Activated CD4-positive, alpha-beta T cell treated with anti-CD3 and anti-CD28 coated beads, Interleukin-2, amount 50 U/mL, for 1 hour (primary cell): ENCODE measurements at regions not wholly inside any gene's neighbourhood (a gene's known extent, or its start where the extent isn't known, plus 50 kb on each side); places are given as distances from the start of the nearest gene placed in this dataset.

Source experiments
- DNase-seq: peaks from one replicate; pipeline ENCODE4 v3.0.0-alpha.2; 2020

GRCh38 chr4:123575291-123575690 is 178.7 kb downstream of the SPRY1 start:
- no peak for DNase-seq

GRCh38 chr4:123577225-123577906 is 180.8 kb downstream of the SPRY1 start:
- no peak for DNase-seq

GRCh38 chr4:123578276-123579029 is 181.9 kb downstream of the SPRY1 start:
- no peak for DNase-seq

DNA sequence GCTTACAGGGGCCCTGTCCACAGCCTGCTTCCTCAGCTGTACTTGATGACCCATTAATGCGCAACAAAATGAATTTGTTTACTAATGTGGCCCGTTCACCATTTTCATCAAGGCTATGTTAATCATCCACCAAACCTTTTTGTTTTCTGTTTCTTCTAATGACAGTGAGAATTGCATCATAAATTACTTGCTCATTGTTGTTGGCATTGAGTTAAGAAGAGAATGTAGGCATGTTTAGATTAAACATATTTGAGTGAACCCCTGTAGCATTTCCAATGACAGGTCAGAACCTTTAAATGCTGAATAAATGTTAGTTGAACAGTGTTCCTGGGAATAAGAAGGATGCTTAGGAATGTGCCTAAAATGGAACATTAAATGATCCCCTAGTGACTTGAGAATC is 183.4 kb downstream of the SPRY1 start:
- no peak for DNase-seq

GRCh38 chr4:123580981-123581664 is 184.5 kb downstream of the SPRY1 start:
- no peak for DNase-seq

DNA sequence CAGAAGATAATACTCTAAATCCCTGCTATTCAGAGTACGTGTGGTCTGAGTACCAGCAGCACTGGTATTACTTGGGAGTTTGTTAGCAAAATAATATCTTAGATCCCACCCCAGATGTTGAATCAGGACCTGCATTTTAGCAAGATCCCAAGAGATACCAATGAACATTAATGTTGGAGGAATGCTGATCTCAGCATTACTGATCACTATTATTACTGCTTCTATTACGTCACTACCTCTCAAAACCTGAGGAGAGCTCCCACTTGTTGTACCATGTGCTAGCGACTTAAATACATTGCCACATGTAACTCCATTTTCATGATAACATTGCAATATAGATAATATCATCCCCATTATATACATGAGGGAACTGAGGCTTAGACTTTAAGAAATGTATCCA is 185.2 kb downstream of the SPRY1 start:
- no peak for DNase-seq

DNA sequence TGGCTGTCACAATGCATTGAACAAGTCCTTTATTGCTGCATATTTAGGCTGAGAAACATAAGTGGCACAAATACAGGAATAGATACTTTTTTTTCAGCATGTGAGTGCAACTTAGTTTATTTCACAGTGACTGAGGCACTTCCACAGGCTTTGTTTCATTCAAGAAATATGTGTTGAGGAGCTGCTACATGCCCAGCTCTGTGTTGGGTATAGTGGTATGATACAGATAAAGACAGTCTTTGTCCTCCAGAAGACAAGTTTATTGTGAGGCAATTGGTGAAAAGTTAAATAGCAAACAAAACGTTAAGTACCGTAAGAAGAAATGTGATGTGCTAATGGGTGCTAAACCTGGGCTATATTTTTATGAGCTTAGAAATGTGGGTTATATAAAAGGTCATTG is 186.4 kb downstream of the SPRY1 start:
- DNase-seq = no peak

DNA sequence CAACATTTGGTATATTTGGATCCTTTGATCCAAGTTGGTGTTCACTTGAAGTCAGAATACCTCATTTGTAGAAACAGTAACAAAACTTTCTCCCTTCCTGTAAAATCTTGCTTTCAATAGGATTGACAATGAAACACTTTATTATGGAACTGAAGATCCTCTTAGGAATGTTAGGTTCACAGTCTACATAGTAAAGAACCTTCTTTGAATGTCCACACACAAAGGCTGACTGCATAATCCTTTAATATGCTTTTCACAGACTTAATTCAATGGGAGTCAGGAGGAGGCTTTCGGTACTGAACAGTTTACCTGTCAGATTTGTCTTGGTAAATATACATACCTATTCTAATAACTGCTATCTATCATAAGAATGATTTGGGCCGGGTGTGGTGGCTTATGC is 188.5 kb downstream of the SPRY1 start:
- DNase-seq = no peak

- no peak for DNase-seq
These were observed 191.4 kb downstream of the SPRY1 start for GRCh38 chr4:123587983-123588494.

DNA sequence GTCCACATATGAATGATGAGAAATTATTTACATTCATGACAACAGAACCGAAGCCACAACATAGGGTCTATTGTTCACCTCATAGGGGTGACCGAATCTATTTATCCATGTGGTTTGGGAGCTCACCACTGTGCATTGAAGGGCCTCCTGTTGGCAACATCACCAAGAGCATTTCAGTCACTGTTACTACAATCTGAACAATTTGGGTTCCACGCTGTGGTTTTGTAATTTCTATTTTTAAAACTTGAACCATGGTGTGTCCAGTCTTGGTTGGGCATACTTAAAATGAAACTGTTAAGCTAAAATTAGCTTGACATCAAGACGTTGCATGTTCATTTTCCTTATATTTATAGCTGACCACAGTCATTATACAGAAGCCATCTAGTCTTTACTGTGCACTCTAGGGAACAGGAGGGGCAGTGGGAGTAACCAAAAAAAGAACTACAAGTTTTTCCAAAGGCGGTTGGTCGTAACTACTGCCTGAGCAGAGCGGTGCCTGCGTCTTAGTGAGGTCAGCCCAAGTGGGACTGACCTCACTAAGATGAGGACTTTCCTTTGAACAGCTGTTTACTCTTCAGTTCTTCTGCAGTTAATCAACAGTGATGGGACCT is 192.1 kb downstream of the SPRY1 start:
- no peak for DNase-seq

DNA sequence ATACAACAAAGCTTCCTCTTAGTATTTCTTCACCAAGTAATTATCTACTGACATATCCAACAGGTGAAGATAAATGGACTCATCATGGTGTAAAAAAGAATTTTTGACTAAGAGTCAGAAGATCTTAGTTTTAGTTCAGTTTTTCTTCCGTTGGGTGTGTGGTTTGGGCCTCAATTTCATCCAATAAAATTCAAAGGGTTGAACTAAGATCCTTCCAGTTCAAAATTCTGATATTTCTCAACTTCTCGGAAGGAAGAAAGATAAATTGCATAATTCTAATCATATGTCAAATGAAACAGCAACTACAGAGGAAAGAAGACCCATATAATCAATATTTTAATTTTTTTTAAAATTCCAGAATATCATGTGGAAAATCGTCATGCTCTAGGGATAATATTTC is 192.7 kb downstream of the SPRY1 start:
- DNase-seq = no peak

- no peak for DNase-seq
These were observed 195.3 kb downstream of the SPRY1 start for GRCh38 chr4:123591875-123592274.

- no peak for DNase-seq
These were observed 197.1 kb downstream of the SPRY1 start for GRCh38 chr4:123593655-123594054.

- DNase-seq = no peak
These were observed 200.2 kb downstream of the SPRY1 start for GRCh38 chr4:123596805-123597204.

GRCh38 chr4:123597586-123597985 is 201.0 kb downstream of the SPRY1 start:
- no peak for DNase-seq

- no peak for DNase-seq
These were observed 201.7 kb downstream of the SPRY1 start for GRCh38 chr4:123598331-123598730.

DNA sequence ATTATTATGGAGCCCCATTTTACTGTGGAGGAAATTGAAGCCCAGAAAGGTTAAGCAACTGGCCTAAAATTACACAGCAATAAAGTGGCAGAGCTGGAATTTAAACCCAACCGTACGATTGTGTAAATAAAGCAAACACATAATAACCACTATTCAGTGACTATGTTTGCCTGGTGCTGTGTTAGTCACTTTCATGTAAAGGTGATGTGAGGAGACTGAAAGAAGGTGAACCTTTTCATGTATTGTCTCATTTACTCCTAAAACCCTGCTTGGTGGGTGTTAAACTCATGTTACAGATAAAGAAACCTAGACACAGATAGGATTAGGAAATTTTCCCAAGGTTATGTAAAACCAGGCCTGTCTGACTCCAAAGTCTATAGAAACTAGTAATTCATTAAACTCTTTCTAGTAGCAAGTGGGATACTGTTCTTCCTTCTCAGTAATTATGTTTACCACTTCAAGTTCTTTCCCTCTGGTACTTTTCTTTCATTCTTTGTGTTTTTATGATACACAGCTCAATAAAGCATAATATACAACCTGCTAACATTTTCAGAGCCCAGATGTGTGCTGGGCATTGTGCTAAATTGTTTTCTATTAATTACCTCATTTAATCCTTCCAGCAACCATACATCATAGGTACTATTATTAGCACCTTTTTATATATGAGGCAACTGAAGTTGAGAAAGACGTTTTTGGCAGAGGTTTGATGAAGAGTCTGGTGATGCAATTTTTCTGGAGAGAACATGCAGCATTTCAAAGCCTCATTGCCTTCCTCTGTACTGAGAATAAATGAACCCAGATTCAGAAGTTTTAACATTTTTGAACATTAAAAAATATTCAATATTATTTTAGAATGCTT is 202.7 kb downstream of the SPRY1 start:
- no peak for DNase-seq

DNA sequence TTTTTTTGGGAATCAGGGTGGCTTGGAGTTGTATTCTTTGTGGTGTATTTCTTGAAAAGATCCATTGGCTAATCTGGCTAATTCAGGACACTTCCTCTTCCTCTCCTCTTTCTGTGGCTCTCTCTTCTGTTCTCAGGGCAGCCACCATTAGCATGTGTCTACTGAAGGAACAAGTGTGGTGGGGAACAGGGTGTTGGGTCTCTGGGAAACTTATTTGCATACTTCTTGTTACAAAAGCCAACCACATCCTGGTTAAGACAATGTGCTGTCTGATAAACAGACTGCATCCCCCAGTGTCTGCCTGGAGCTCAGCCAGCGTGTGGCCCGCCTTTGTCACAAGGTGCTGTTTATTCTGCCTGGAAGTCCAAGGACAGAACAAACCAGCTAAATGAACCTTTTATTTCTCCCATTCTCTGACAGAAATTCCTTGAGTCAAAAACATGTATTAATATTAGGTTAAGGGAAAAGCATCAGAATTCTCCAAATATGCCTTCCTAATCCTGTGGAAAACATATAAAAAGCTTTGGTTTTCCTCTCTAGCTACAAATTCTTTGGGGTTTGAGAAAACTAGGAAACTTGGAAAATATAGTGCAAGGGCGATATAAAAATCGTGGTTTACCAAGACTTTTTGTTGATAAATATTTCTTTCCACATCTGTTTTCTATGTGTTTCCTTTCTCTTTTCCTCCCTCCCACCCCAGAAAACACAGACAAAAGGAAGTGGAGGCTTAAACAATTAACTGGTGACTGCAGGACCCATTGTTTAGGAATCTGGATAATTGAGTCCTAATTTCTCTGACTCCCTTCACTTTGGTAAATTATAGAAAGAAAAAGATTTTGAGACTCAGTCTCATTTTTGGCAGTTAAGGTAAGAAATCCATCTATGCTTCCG is 203.6 kb downstream of the SPRY1 start:
- peak; percentile 30 for DNase-seq

DNA sequence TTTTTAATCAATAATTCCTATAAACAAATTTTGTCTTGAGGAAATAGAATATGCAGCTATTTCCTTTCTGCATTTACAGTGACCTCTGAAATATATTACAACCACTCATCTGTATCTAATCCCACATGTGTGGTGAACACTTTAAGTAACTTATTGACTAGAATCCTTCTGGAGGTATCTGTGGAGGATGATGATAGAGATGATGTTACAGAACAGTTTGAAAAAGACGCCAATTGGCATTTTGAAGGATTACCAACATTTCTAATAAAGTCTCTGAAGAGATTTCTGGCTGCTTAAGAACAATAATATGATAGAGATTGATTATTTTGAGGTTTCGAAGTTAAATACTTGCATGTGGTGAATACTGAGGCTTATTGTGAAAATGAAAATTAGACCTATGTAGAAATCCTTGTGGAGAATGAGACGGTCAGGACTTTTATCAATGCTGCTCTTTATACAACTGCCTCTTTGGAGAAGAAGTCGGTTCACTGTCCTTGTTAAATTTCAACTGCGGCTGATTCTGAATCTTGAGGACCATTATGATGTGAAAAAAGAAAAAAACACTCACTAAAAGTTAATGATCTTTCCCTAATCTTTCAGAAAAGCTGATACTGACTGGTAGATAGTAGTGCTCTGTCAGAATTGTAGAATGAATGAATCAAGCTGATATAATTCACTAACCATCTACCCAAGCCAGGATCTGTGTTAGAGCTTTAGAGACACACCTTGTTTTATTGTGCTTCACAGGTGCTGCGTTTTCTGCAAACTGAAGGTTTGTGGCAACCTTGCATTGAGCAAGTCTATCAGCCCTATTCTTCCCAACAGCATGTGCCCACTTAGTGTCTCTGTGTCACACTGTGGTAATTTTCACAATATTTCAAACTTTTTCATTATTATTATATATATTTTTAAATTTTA is 204.7 kb downstream of the SPRY1 start:
- DNase-seq = no peak

DNA sequence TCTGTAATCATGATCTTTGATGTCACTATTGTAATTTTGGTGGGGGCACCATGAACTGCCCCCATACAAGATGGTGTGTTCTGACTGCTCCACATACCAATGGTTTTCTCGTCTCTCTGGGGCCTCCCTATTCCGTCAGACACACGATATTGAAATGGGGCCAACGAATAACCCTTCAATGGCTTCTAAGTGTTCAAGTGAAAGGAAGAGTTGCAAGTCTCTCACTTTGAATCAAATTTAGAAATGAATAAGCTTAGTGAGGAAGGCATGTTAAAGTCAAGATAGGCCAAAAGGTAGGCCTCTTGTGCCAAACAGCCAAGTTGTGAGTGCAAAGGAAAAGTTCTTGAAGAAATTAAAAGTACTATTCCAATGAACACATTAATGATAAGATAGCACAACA is 205.4 kb downstream of the SPRY1 start:
- no peak for DNase-seq
